ENCODE measurements at regions not wholly inside any gene's neighbourhood (a gene's known extent, or its start where the extent isn't known, plus 50 kb on each side); places are given as distances from the start of the nearest gene placed in this dataset.

DNA sequence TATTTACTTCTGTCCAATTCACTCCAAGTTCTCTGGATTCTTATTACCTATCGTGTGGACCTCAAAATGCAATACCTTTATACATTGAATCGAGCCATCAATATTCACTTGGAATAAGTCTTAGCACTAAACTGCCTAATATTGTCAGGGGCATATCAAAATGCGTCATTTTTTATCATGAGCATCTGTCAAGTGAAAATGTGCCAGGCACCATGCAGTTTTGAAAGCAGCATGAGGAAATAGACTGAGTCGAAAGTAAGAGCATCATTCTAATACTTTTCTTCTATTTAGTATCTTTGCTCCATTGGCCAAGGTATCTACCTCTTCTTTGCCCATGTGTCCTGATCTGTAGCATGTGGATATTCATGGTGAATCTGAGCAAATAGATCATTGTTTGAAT lies 1193.4 kb downstream of the CDH11 start:
- ChIA-PET CTCF (no interaction called here), POLR2A (no interaction called here)
- TF ChIP-seq POLR2AphosphoS5 (IDR thresholded peaks at IDR 0.05; ENCODE audit: low read depth, low read length) = no peak
- TF ChIP-seq, protein P1, sequence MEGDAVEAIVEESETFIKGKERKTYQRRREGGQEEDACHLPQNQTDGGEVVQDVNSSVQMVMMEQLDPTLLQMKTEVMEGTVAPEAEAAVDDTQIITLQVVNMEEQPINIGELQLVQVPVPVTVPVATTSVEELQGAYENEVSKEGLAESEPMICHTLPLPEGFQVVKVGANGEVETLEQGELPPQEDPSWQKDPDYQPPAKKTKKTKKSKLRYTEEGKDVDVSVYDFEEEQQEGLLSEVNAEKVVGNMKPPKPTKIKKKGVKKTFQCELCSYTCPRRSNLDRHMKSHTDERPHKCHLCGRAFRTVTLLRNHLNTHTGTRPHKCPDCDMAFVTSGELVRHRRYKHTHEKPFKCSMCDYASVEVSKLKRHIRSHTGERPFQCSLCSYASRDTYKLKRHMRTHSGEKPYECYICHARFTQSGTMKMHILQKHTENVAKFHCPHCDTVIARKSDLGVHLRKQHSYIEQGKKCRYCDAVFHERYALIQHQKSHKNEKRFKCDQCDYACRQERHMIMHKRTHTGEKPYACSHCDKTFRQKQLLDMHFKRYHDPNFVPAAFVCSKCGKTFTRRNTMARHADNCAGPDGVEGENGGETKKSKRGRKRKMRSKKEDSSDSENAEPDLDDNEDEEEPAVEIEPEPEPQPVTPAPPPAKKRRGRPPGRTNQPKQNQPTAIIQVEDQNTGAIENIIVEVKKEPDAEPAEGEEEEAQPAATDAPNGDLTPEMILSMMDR (IDR thresholded peaks at IDR 0.05) = no peak
- TF ChIP-seq, protein P2, sequence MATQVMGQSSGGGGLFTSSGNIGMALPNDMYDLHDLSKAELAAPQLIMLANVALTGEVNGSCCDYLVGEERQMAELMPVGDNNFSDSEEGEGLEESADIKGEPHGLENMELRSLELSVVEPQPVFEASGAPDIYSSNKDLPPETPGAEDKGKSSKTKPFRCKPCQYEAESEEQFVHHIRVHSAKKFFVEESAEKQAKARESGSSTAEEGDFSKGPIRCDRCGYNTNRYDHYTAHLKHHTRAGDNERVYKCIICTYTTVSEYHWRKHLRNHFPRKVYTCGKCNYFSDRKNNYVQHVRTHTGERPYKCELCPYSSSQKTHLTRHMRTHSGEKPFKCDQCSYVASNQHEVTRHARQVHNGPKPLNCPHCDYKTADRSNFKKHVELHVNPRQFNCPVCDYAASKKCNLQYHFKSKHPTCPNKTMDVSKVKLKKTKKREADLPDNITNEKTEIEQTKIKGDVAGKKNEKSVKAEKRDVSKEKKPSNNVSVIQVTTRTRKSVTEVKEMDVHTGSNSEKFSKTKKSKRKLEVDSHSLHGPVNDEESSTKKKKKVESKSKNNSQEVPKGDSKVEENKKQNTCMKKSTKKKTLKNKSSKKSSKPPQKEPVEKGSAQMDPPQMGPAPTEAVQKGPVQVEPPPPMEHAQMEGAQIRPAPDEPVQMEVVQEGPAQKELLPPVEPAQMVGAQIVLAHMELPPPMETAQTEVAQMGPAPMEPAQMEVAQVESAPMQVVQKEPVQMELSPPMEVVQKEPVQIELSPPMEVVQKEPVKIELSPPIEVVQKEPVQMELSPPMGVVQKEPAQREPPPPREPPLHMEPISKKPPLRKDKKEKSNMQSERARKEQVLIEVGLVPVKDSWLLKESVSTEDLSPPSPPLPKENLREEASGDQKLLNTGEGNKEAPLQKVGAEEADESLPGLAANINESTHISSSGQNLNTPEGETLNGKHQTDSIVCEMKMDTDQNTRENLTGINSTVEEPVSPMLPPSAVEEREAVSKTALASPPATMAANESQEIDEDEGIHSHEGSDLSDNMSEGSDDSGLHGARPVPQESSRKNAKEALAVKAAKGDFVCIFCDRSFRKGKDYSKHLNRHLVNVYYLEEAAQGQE (IDR thresholded peaks at IDR 0.05; ENCODE audit: insufficient read depth in 1 of 2, low read depth in 2 of 2, low read length in 1 of 2) = no peak
- TF ChIP-seq SIN3A (IDR thresholded peaks at IDR 0.05; ENCODE audit: borderline replicate concordance, insufficient read depth, low read depth, low read length) = no peak
- no peak for TF ChIP-seq TCF7L2 (IDR thresholded peaks at IDR 0.05; ENCODE audit: low read depth, low read length)
- intact Hi-C loops (cut with micrococcal nuclease; ENCODE audit: unreplicated experiment) (no loop called here), in situ Hi-C loops (cut with HindIII; ENCODE audit: low pct_unique_long_range_greater_than_20kb, low sequenced_read_pairs) (no loop called here)
- Histone ChIP-seq H3K36me3 (ENCODE audit: control insufficient read depth, insufficient read depth, low read length) (no peaks in the 10 kb centered on the region), H3K9me3 (ENCODE audit: control insufficient read depth, insufficient read depth, low read depth, low read length) (no peaks in the 10 kb centered on the region), H3K4me1 (ENCODE audit: control insufficient read depth, insufficient read depth, low read length) (no peaks in the 10 kb centered on the region), H3K27ac (ENCODE audit: low read length) (no peak overlapping the region), H3K4me3 (ENCODE audit: low read depth in 2 of 2, low read length in 2 of 2) (no peak overlapping the region), H3K27me3 (ENCODE audit: control insufficient read depth, insufficient read depth, low read length) (no peaks in the 10 kb centered on the region)
- ATAC-seq = no peak
- no peak for DNase-seq (ENCODE audit: low read depth, low spot score)
- no TSS peak for BruUV-seq (replicated peaks)

DNA sequence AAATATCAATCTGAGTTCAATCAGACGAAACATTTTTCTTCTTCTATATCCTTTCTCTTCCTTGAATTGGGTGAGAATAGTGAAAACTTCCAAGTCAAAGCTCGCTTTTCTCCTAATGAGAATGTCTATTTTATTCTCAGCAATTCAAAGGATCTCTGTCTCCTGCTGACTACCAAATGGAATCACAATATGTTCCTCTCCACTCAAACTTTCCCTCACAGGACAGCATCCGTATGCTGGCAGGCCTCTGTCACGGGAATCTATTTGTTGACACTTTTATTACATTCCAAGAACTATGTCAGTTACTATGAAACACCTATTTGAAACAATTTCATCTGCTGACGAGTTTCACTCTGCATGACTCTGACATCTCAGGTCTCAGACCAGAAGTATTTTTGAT lies 1196.6 kb downstream of the CDH11 start:
- POLR2A ChIA-PET = interaction anchor here (1.0 kb wide), 1 partner anchor 9 kb away, joined by 3 read pairs; no protein-coding TSS in a partner anchor
- no peak for ATAC-seq
- Histone ChIP-seq H3K27ac (ENCODE audit: low read length) (no peak overlapping the region), H3K4me3 (ENCODE audit: low read depth in 2 of 2, low read length in 2 of 2) (no peak overlapping the region), H3K36me3 (ENCODE audit: control insufficient read depth, insufficient read depth, low read length) (no peaks in the 10 kb centered on the region), H3K27me3 (ENCODE audit: control insufficient read depth, insufficient read depth, low read length) (no peaks in the 10 kb centered on the region), H3K4me1 (ENCODE audit: control insufficient read depth, insufficient read depth, low read length) (no peaks in the 10 kb centered on the region), H3K9me3 (ENCODE audit: control insufficient read depth, insufficient read depth, low read depth, low read length) (no peaks in the 10 kb centered on the region)
- DNase-seq (ENCODE audit: low read depth, low spot score) = no peak
- no TSS peak for BruUV-seq (replicated peaks)
- TF ChIP-seq TCF7L2 (IDR thresholded peaks at IDR 0.05; ENCODE audit: low read depth, low read length) (no peak), POLR2AphosphoS5 (IDR thresholded peaks at IDR 0.05; ENCODE audit: low read depth, low read length) (no peak), SIN3A (IDR thresholded peaks at IDR 0.05; ENCODE audit: borderline replicate concordance, insufficient read depth, low read depth, low read length) (no peak)
- TF ChIP-seq, protein P1 (IDR thresholded peaks at IDR 0.05) = no peak
- TF ChIP-seq, protein P2 (IDR thresholded peaks at IDR 0.05; ENCODE audit: insufficient read depth in 1 of 2, low read depth in 2 of 2, low read length in 1 of 2) = no peak
- CTCF ChIA-PET = no interaction called here
- intact Hi-C loops (cut with micrococcal nuclease; ENCODE audit: unreplicated experiment) = no loop called here
- in situ Hi-C loops (cut with HindIII; ENCODE audit: low pct_unique_long_range_greater_than_20kb, low sequenced_read_pairs) = no loop called here
